ENCODE measurements at regions not wholly inside any gene's neighbourhood (a gene's known extent, or its start where the extent isn't known, plus 50 kb on each side); places are given as distances from the start of the nearest gene placed in this dataset.

DNA sequence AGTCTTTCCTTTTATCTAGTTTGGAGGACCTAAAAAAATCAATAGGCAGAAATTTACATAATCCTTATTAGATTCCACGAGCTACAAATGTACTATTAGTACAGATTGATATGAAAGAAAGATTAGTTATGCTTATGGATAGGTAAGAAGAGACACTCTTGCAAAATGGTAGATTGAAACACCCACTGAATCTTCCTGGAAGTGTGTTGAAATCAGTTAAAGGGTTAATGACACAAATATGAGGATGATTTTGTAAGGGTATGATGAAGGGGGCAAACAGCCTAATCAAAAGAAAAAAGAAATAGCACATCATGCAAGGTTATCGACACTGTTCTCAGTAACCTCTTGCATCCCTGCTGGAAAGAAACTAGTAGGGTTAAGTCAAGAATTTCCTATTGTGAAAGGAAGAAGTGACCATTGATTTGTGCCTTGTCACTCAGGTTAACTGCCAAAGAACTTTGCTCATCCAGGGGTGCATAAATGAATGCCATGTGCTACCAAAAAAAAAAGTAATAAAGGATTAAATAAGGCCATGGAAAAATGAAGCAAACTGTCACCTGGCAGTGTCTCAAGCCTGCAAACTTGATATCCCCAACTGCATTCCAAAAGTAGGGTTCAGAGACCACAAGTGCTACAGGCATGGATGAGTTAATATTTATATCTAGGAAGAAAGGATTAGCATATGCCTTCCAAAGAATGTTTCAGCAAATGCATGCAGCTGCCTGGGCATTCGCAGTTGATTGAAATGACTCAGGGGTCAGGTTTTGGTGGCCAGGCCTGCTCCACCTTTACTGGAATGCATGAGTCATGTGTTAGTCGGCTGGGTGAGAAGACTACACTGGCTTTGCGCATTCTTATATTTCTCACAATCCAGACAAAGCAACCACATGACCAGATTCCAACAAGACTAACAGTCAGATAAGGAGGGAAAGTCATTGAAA lies 78.3 kb upstream of the ATXN3L start:
- TF ChIP-seq, protein P1, sequence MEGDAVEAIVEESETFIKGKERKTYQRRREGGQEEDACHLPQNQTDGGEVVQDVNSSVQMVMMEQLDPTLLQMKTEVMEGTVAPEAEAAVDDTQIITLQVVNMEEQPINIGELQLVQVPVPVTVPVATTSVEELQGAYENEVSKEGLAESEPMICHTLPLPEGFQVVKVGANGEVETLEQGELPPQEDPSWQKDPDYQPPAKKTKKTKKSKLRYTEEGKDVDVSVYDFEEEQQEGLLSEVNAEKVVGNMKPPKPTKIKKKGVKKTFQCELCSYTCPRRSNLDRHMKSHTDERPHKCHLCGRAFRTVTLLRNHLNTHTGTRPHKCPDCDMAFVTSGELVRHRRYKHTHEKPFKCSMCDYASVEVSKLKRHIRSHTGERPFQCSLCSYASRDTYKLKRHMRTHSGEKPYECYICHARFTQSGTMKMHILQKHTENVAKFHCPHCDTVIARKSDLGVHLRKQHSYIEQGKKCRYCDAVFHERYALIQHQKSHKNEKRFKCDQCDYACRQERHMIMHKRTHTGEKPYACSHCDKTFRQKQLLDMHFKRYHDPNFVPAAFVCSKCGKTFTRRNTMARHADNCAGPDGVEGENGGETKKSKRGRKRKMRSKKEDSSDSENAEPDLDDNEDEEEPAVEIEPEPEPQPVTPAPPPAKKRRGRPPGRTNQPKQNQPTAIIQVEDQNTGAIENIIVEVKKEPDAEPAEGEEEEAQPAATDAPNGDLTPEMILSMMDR (IDR thresholded peaks at IDR 0.05; ENCODE audit: low read depth, low read length, poor library complexity, severe bottlenecking), result no peak
- no peak for TF ChIP-seq EZH2phosphoT487 (IDR thresholded peaks at IDR 0.05; ENCODE audit: borderline replicate concordance, low read length)
